ENCODE measurements at regions not wholly inside any gene's neighbourhood (a gene's known extent, or its start where the extent isn't known, plus 50 kb on each side); places are given as distances from the start of the nearest gene placed in this dataset.

DNA sequence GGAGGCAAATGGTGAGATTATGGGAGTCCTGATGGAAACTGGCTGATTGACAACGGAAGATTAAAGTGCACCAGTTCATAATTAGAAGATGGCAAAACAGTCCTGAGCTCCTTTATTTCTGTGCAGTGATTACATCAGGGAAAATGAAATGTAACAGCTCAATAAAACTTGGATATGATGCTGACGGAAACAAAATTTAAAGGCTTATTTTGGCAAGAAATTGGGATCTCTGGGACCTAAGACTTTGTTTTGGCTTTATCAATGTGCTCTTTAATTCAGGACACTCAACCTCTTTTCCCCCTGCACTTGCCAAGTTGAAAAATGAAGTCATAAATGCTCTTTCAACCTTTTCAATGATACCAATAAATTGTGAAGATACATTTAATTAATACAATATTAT lies 226.8 kb downstream of the C6orf118 start:
- FAIRE-seq (no peak), DNase-seq (ENCODE audit: insufficient read length, low spot score) (no peak)
- TF ChIP-seq, protein P1, sequence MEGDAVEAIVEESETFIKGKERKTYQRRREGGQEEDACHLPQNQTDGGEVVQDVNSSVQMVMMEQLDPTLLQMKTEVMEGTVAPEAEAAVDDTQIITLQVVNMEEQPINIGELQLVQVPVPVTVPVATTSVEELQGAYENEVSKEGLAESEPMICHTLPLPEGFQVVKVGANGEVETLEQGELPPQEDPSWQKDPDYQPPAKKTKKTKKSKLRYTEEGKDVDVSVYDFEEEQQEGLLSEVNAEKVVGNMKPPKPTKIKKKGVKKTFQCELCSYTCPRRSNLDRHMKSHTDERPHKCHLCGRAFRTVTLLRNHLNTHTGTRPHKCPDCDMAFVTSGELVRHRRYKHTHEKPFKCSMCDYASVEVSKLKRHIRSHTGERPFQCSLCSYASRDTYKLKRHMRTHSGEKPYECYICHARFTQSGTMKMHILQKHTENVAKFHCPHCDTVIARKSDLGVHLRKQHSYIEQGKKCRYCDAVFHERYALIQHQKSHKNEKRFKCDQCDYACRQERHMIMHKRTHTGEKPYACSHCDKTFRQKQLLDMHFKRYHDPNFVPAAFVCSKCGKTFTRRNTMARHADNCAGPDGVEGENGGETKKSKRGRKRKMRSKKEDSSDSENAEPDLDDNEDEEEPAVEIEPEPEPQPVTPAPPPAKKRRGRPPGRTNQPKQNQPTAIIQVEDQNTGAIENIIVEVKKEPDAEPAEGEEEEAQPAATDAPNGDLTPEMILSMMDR (IDR thresholded peaks at IDR 0.05; ENCODE audit: insufficient read depth, missing control alignments) = no peak

DNA sequence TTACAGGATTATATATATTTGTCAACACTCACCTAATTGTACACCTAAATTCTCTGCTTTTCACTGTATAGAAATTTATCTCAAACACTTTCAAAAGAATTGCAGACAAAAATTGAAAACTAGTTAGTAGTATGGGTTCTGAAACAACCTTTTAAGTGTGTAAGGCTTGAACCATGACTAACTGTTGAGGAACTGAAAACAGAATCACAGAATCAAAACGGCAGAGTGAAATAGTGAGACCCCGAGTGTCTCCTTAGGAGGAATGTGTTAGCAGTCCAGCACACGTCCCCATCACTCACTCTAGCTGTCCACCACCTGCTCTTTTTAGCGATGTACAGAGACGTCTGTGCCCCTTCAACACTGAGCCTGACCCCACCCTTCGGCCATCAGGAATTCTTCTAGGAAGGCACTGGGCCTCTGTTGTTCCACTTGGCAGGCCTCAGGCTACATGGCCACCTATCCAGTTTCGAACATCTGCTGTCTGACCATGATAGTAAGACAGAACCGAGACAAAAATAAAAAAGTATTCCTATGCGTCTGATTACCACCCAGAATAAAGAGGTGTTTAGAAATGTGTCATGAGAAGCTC lies 227.4 kb downstream of the C6orf118 start:
- FAIRE-seq = no peak
- DNase-seq (ENCODE audit: insufficient read length, low spot score) = no peak
- TF ChIP-seq, protein P1 (IDR thresholded peaks at IDR 0.05; ENCODE audit: insufficient read depth, missing control alignments) = no peak

- DNase-seq (ENCODE audit: insufficient read length, low spot score) = no peak
- FAIRE-seq = no peak
- TF ChIP-seq, protein P1 (IDR thresholded peaks at IDR 0.05; ENCODE audit: insufficient read depth, missing control alignments) = no peak
Observed at GRCh38 chr6:165077876-165078275, 231.5 kb downstream of the C6orf118 start.

DNA sequence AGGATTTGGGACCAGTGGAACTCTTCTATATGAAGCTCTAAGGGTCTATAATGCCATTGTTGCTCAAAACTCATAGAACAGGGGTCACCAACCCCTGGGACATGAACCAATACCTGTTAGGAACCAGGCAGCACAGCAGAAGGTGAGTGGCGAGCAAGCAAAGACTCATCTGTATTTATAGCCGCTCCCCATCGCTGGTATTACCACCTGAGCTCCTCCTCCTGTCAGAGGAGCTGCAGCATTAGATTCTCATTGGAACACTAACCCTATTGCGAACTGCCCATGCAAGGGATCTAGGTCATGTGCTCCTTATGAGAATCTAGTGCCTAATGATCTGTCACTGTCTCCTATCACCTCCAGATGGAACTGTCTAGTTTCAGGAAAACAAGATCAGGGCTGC lies 237.5 kb downstream of the C6orf118 start:
- FAIRE-seq = no peak
- TF ChIP-seq, protein P1 (IDR thresholded peaks at IDR 0.05; ENCODE audit: insufficient read depth, missing control alignments) = no peak
- DNase-seq (ENCODE audit: insufficient read length, low spot score) = no peak

- no peak for FAIRE-seq
- TF ChIP-seq, protein P1 (IDR thresholded peaks at IDR 0.05; ENCODE audit: insufficient read depth, missing control alignments) = no peak
- DNase-seq (ENCODE audit: insufficient read length, low spot score) = no peak
Observed at GRCh38 chr6:165060720-165061119, 248.7 kb downstream of the C6orf118 start.

- TF ChIP-seq, protein P1 (IDR thresholded peaks at IDR 0.05; ENCODE audit: insufficient read depth, missing control alignments) = no peak
- DNase-seq (ENCODE audit: insufficient read length, low spot score) = no peak
- no peak for FAIRE-seq
Observed at GRCh38 chr6:165059032-165059431, 250.4 kb downstream of the C6orf118 start.

- TF ChIP-seq, protein P1 (IDR thresholded peaks at IDR 0.05; ENCODE audit: insufficient read depth, missing control alignments) = no peak
- FAIRE-seq (no peak), DNase-seq (ENCODE audit: insufficient read length, low spot score) (no peak)
Observed at GRCh38 chr6:165056292-165056691, 253.1 kb downstream of the C6orf118 start.
